Mesothelial cell of epicardium (in vitro differentiated cells): ENCODE measurements at regions not wholly inside any gene's neighbourhood (a gene's known extent, or its start where the extent isn't known, plus 50 kb on each side); places are given as distances from the start of the nearest gene placed in this dataset.

Experiments
- DNase-seq, 2 experiments: peaks; one replicate each; pipeline ENCODE4 v3.0.0; 2021; ENCODE audit warnings: low spot score in 2 of 2; ENCODE audit not compliant: unreplicated experiment in 2 of 2
- H3K27ac Mint-ChIP-seq: 2 replicates; pipeline ENCODE4 v1.8.0; 2021; ENCODE audit warnings: mixed read lengths
- H3K27me3 Mint-ChIP-seq: 2 replicates; pipeline ENCODE4 v1.8.0; 2021; ENCODE audit warnings: low read depth, mixed read lengths
- H3K36me3 Mint-ChIP-seq: 2 replicates; pipeline ENCODE4 v1.8.0; 2021; ENCODE audit warnings: mixed read lengths
- H3K4me1 Mint-ChIP-seq: 2 replicates; pipeline ENCODE4 v1.8.0; 2021; ENCODE audit warnings: mixed read lengths
- H3K4me3 Mint-ChIP-seq: 2 replicates; pipeline ENCODE4 v1.8.0; 2021; ENCODE audit warnings: mild to moderate bottlenecking, moderate library complexity, mixed read lengths
- H3K9me3 Mint-ChIP-seq: 2 replicates; pipeline ENCODE4 v1.8.0; 2021; ENCODE audit warnings: mixed read lengths
- CTCF ChIP-seq: fragments of 200-600 bp; sonication (generic); IDR thresholded peaks from one replicate; pipeline ENCODE4 v1.5.0; 2021; ENCODE audit warnings: antibody characterized with exemption; ENCODE audit not compliant: unreplicated experiment

- H3K9me3 Mint-ChIP-seq: no peaks in the 10 kb centered on the region
- TF ChIP-seq CTCF: no peak
- no peak overlapping the region for H3K4me3 Mint-ChIP-seq
- H3K27me3 Mint-ChIP-seq: no peaks in the 10 kb centered on the region
- H3K4me1 Mint-ChIP-seq: peaks cover 3% of the 10 kb centered on the region
- no peak for DNase-seq
- H3K27ac Mint-ChIP-seq: peak overlapping the region; percentile 67
- no peaks in the 10 kb centered on the region for H3K36me3 Mint-ChIP-seq
Observed at GRCh38 chr20:53718142-53719021, 124.7 kb upstream of the ZNF217 start.

GRCh38 chr20:53716395-53716794 lies 122.8 kb upstream of the ZNF217 start:
- Mint-ChIP-seq H3K4me3 (no peak overlapping the region), H3K36me3 (no peaks in the 10 kb centered on the region), H3K27me3 (no peaks in the 10 kb centered on the region), H3K4me1 (peaks cover 3% of the 10 kb centered on the region), H3K9me3 (no peaks in the 10 kb centered on the region), H3K27ac (no peak overlapping the region)
- no peak for TF ChIP-seq CTCF
- no peak for DNase-seq

GRCh38 chr20:53714524-53714923 lies 120.9 kb upstream of the ZNF217 start:
- no peaks in the 10 kb centered on the region for H3K27me3 Mint-ChIP-seq
- H3K27ac Mint-ChIP-seq: no peak overlapping the region
- TF ChIP-seq CTCF: no peak
- peaks cover 3% of the 10 kb centered on the region for H3K4me1 Mint-ChIP-seq
- no peak for DNase-seq
- no peaks in the 10 kb centered on the region for H3K9me3 Mint-ChIP-seq
- H3K36me3 Mint-ChIP-seq: no peaks in the 10 kb centered on the region
- H3K4me3 Mint-ChIP-seq: no peak overlapping the region

- DNase-seq: no peak
- H3K27ac Mint-ChIP-seq: no peak overlapping the region
- H3K9me3 Mint-ChIP-seq: no peaks in the 10 kb centered on the region
Observed at GRCh38 chr20:53713328-53714056, 119.9 kb upstream of the ZNF217 start.

More at GRCh38 chr20:53713328-53714056, 119.9 kb upstream of the ZNF217 start:
- no peaks in the 10 kb centered on the region for H3K27me3 Mint-ChIP-seq
- H3K4me3 Mint-ChIP-seq: no peak overlapping the region
- H3K4me1 Mint-ChIP-seq: peaks cover 3% of the 10 kb centered on the region
- no peaks in the 10 kb centered on the region for H3K36me3 Mint-ChIP-seq
- no peak for TF ChIP-seq CTCF
